ENCODE measurements at regions not wholly inside any gene's neighbourhood (a gene's known extent, or its start where the extent isn't known, plus 50 kb on each side); places are given as distances from the start of the nearest gene placed in this dataset.

- DNase-seq (ENCODE audit: low read depth in 2 of 2), result no peak
Observed at GRCh38 chr12:62106547-62107185, 153.5 kb upstream of the USP15 start.

GRCh38 chr12:62113366-62114011 is 146.7 kb upstream of the USP15 start:
- DNase-seq (ENCODE audit: low read depth in 2 of 2), result no peak

GRCh38 chr12:62116986-62117385 is 143.2 kb upstream of the USP15 start:
- no peak for DNase-seq (ENCODE audit: low read depth in 2 of 2)

GRCh38 chr12:62123721-62124203 is 136.4 kb upstream of the USP15 start:
- peak in 1 of 2 donors; percentile 7 for DNase-seq (ENCODE audit: low read depth in 2 of 2)

GRCh38 chr12:62127516-62127915 is 132.7 kb upstream of the USP15 start:
- no peak for DNase-seq (ENCODE audit: low read depth in 2 of 2)

GRCh38 chr12:62128175-62128975 is 131.8 kb upstream of the USP15 start:
- DNase-seq (ENCODE audit: low read depth in 2 of 2), result no peak

- no peak for DNase-seq (ENCODE audit: low read depth in 2 of 2)
Observed at GRCh38 chr12:62129291-62129690, 130.9 kb upstream of the USP15 start.

- DNase-seq (ENCODE audit: low read depth in 2 of 2), result no peak
Observed at GRCh38 chr12:62130402-62130801, 129.8 kb upstream of the USP15 start.

- DNase-seq (ENCODE audit: low read depth in 2 of 2), result no peak
Observed at GRCh38 chr12:62130834-62131552, 129.2 kb upstream of the USP15 start.

GRCh38 chr12:62133440-62133839 is 126.8 kb upstream of the USP15 start:
- no peak for DNase-seq (ENCODE audit: low read depth in 2 of 2)

GRCh38 chr12:62135553-62136200 is 124.5 kb upstream of the USP15 start:
- DNase-seq (ENCODE audit: low read depth in 2 of 2), result no peak

GRCh38 chr12:62136496-62136895 is 123.7 kb upstream of the USP15 start:
- DNase-seq (ENCODE audit: low read depth in 2 of 2), result no peak

GRCh38 chr12:62138527-62138926 is 121.7 kb upstream of the USP15 start:
- DNase-seq (ENCODE audit: low read depth in 2 of 2), result no peak

GRCh38 chr12:62146318-62146717 is 113.9 kb upstream of the USP15 start:
- no peak for DNase-seq (ENCODE audit: low read depth in 2 of 2)

GRCh38 chr12:62158013-62158412 is 102.2 kb upstream of the USP15 start:
- DNase-seq (ENCODE audit: low read depth in 2 of 2), result no peak

GRCh38 chr12:62158461-62159360 is 101.5 kb upstream of the USP15 start:
- DNase-seq (ENCODE audit: low read depth in 2 of 2), result no peak

GRCh38 chr12:62162214-62162613 is 98.0 kb upstream of the USP15 start:
- no peak for DNase-seq (ENCODE audit: low read depth in 2 of 2)

GRCh38 chr12:62163368-62163767 is 96.8 kb upstream of the USP15 start:
- no peak for DNase-seq (ENCODE audit: low read depth in 2 of 2)

- no peak for DNase-seq (ENCODE audit: low read depth in 2 of 2)
Observed at GRCh38 chr12:62164036-62164435, 96.2 kb upstream of the USP15 start.

- DNase-seq (ENCODE audit: low read depth in 2 of 2), result no peak
Observed at GRCh38 chr12:62166525-62166924, 93.7 kb upstream of the USP15 start.

- DNase-seq (ENCODE audit: low read depth in 2 of 2), result no peak
Observed at GRCh38 chr12:62168411-62168810, 91.8 kb upstream of the USP15 start.
